IPS-NIHi7 (cell line): ENCODE measurements at regions not wholly inside any gene's neighbourhood (a gene's known extent, or its start where the extent isn't known, plus 50 kb on each side); places are given as distances from the start of the nearest gene placed in this dataset.

Source experiments
- DNase-seq: peaks from one replicate; pipeline ENCODE4 v3.0.0; 2012; ENCODE audit warnings: mixed read lengths; ENCODE audit errors: extremely low spot score

- DNase-seq, result no peak
Observed at GRCh38 chr3:24596626-24597025, 102.0 kb upstream of the THRB start.

DNA sequence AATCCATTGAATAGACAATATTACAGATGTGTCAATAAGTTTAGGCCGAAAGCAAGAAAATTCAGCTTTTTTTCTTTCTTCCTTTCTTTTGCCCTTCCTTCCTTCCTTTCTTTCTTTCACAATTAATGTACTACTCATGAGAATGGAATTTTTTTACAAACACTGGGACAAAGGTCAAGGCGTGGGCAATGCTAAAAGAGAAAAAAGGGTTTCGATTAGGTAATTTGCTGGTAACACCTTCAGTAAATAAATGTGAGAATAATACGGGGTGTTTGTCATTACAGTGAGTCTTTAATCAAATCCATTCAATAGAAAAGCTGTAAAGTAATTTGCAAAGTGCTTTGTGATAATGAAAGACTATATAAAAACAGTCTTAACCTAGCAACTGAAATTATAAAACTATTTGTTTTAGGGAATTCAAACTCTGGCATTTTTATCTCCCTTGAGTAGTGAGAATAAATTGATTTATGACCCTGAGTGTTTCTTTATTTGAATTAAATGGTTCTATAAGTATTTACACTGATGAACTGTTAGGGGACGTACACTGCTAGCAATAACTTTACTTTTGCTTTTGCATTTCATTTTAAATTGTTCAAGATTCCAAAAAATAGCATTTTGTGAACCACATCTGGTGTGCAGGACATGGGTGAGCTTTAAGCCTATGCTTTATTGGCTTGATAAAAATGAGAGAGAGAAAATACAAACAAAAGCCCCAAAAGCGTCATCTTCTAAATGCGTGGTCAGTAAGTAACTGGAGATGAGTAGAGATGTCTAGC is 104.2 kb upstream of the THRB start:
- DNase-seq, result no peak

GRCh38 chr3:24601066-24601939 is 106.7 kb upstream of the THRB start:
- DNase-seq, result no peak

DNA sequence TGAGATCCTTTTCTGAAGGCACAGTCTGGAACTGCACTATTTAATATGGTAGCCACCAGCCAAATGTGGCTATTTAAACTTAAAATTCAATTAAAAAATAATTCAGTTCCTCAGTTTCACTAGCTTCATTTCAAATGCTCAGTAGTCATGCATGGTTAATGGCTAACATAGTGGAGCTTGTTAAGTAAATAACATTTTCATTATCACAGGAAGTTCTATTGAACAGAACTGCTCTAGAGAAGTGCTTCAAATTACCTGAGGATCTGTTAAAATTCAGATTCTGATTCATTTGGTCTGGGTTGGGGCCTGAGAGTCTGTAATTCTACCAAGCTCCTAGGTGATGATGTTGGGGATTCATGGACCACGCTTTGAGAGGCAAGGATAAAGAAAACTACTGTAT is 109.6 kb upstream of the THRB start:
- no peak for DNase-seq

GRCh38 chr3:24605511-24606028 is 110.9 kb upstream of the THRB start:
- DNase-seq, result no peak

GRCh38 chr3:24607281-24607680 is 112.6 kb upstream of the THRB start:
- DNase-seq, result no peak

DNA sequence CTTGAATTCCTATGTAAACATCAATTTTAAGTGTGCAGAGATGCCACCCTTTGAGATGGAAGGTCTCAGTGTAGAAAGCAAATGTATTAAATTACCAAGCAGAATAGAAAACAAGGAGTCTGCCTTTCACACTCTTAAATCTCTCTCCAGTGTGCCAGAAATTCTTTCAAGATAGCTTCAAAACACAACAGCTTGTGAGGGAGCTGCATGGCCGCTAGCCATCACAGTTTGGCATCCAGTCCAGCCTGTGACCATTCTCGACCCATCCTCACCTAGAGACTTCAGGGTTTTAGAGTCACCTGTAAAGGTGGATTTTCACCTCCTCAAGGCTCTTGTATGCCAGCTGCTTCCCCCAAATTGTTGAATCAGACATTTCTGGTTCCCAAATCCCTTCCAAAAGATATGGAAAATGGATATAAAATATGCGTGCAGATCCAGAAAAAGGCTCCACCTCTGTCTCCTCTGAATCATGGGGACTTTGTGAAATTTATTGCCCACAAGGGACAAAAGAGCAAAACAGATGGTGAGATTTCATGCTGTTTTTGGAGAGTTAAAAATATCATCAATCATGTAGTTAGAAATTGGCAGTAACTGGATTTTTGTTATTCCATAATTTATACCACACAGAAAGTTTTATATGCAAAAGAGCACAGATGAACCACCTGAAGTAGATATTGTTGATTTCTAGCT is 114.2 kb upstream of the THRB start:
- no peak for DNase-seq

DNA sequence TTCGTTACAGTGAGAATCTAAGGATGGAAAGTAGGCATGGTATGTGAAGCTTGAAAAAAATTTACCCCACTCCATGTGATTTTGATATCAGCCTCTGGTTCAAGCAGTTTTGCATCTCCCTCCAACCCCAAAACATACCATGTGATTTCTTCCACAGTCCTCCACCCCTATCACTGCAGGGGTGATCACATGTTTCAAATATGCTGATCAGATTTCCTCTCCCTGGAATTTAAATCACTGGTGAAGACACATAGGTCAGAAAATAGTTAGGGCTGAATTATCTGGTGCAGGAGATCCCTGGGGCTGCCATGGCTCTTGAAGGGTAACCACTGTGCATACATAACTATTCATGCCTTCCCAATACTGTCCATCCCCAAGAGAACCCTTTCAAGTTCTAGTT is 119.7 kb upstream of the THRB start:
- no peak for DNase-seq

- DNase-seq, result no peak
Observed at GRCh38 chr3:24615177-24615576, 120.5 kb upstream of the THRB start.

GRCh38 chr3:24616110-24616829 is 121.6 kb upstream of the THRB start:
- DNase-seq, result no peak

DNA sequence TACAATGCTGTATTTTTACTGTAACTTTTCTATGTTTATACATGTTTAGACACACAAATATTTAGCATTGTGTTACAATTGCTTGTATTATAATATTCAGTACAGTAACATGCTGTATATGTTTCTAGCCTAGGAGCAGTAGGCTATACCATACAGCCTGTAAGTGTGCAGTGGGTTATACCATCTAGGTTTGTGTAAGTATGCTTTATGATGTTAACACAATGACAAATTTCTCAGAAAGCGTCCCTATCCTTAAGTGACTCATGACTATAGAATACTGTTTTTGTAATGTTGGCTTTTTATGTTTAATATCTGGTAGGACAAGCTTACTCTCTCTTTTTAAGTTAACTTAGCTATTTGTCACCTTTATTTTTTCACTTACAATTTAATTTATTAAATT is 127.5 kb upstream of the THRB start:
- DNase-seq, result no peak

DNA sequence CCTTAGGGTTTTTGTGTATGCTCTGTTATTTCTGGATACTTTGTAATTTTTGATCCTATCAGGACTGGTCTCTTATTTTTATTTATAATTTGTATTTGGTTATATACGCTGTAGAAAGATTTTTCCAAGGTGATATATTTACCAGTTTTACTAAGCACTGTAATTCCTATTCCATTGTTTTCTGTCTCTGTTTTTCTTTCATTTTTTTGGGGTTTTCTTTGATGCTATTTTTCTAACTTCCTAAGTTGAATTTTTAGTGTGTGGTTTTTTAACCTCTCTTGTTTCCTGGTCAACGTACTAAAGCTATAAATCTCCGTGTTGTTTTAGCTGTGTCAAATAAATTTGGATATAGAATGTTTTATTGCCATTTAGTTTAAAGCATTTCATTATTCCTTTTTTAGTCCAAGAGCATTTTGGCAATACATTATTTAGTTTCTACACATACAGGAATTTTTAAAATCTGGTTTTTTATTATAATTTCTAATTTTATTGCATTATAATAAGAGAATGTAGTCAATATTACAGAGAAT is 128.1 kb upstream of the THRB start:
- DNase-seq, result no peak

DNA sequence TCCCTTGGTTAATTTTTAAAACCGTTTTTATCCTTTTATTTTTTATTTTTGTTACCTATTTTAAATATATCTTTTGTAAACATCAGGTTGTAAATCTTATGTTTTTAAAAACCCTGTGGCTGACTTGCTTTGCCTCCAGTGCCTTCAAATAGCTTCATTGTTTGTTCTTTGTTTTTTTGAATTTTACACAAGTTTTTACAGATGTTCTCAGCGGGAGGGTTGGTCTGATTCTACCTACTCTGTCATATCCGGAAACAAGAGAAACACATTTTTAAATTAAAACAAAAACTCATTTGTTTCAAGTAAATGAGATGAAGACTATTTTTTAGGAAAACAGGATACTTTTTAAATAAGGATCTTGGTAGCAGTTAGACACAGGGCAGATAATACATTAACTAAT is 129.0 kb upstream of the THRB start:
- DNase-seq, result no peak

GRCh38 chr3:24624938-24625681 is 130.5 kb upstream of the THRB start:
- no peak for DNase-seq

DNA sequence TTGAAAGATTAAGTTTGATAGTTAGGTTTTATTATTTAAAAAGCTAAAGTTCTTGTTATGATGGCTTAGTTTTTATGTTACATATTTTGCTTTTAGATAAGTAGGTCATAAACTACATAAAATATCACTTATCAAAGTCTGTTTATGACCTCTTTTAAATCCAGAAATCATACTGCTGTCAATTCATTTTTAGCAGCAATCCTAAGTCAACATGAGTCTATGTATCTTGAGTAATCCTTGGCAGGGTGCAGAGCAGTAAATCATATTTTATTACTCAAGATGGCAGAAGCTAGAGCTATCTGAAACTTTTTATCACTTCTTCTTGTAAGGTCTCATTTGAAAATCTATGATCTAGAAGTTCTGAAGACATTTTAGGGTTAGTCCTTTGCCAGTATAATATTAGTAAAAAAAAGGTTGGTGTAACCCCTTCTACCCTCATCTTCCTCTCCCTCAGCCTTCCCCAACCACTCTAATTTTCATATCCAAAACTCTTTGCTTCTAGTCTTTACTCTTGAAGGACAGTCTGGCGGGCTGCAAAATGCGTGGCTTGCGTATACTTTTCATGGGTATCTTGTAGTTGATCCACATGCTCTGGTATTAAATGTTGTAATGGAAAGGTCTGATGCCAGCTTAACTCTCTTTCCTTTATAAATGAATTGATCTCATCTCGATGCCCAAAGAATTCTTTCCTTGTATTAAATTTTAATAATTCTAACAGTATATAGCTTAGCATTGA is 134.0 kb upstream of the THRB start:
- DNase-seq, result no peak

- no peak for DNase-seq
Observed at GRCh38 chr3:24631481-24631880, 136.8 kb upstream of the THRB start.

GRCh38 chr3:24639061-24639460 is 144.4 kb upstream of the THRB start:
- no peak for DNase-seq

DNA sequence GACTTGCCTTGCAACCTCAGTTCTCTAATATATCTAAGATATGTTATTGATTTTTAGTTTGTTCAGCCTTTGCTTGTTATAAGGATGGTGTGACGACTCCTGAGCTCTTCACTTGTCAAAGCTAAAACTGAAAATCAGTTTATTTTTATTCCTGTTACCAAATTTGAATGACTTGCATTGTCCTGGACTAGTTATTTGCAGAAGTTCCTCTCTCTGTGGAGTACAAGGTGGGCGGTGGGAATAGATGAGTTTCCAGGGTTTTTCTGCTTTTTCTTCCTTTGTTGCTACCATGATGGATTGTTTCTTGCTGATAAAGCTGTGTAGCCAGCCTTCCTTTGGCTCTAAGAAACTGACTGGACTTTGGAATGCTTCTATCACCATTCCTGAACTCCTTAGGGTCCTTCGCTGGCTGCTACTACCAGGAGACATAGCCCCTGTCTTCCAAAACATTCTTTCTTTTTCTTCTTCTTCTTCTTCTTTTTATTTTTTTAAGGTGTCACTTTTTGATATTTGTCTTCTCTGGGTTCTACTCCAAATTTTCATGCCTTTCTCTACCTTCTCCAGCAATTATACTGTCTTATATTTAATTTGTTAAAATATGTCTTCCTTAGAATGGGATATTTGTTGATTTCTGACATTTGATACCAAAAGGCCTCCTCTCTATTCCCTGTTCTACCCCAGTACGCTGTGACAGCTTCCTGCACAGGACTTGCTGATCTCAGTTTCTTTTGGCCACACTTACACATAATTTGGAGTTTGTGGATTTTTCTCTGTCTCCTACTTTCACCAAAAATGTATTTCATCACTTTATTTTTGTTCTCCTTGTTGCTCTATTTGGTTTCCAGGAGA is 145.1 kb upstream of the THRB start:
- DNase-seq, result no peak

GRCh38 chr3:24640330-24640877 is 145.8 kb upstream of the THRB start:
- DNase-seq, result peak; percentile 33
